Endothelial cell of umbilical vein (primary cell): ENCODE measurements at regions not wholly inside any gene's neighbourhood (a gene's known extent, or its start where the extent isn't known, plus 50 kb on each side); places are given as distances from the start of the nearest gene placed in this dataset.

Experiments used
- JUN ChIP-seq: IDR thresholded peaks from 2 replicates; pipeline ENCODE4 v1.6.1; 2011; ENCODE audit warnings: borderline replicate concordance, low read depth; ENCODE audit not compliant: insufficient read length, insufficient read depth
- POLR2AphosphoS5 ChIP-seq: IDR thresholded peaks from 2 replicates; pipeline ENCODE4 v1.6.1; 2012; ENCODE audit warnings: low read depth, mild to moderate bottlenecking, control low read depth, low read length, moderate library complexity; ENCODE audit not compliant: insufficient read depth
- TF ChIP-seq, protein P1 (sequence below), 2 donors: IDR thresholded peaks; 1 replicate in 1 of 2; 2 replicates in 1 of 2; pipeline ENCODE4 v1.5.1; 2011; ENCODE audit warnings: low read length in 2 of 2, mild to moderate bottlenecking in 2 of 2, moderate library complexity in 2 of 2, control low read depth in 1 of 2, inconsistent platforms in 1 of 2, low read depth in 1 of 2; ENCODE audit not compliant: insufficient read depth in 1 of 2; ENCODE audit errors: extremely low read depth in 1 of 2

DNA sequence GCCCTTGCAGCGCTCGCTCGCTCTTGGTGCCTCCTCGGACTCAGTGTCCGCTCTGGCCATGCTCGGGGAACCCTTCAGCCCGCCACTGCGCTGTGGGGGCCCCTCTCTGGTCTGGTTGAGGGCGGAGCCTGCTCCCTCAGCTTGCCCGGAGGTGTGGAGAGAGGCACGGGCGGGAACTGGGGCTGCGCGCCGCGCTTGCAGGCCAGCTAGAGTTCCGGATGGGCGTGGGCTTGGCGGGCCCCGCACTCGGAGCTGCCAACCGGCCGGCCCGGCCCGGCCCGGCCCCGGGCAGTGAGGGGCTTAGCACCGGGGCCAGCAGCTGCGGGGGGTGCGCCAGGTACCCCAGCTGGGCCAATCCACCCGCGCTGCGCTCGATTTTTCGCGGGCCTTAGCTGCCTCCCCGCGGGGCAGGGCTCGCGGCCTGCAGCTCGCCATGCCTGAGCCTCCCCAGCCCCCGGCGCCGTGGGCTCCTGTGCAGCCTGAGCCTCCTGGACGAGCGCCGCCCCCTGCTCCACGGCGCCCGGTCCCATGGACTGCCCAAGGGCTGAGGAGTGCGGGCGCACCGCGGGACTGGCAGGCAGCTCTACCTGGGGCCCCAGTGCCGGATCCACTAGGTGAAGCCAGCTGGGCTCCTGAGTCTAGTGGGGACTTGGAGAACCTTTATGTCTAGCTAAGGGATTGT, 217.0 kb upstream of the PKN2 start:
- TF ChIP-seq, protein P1, sequence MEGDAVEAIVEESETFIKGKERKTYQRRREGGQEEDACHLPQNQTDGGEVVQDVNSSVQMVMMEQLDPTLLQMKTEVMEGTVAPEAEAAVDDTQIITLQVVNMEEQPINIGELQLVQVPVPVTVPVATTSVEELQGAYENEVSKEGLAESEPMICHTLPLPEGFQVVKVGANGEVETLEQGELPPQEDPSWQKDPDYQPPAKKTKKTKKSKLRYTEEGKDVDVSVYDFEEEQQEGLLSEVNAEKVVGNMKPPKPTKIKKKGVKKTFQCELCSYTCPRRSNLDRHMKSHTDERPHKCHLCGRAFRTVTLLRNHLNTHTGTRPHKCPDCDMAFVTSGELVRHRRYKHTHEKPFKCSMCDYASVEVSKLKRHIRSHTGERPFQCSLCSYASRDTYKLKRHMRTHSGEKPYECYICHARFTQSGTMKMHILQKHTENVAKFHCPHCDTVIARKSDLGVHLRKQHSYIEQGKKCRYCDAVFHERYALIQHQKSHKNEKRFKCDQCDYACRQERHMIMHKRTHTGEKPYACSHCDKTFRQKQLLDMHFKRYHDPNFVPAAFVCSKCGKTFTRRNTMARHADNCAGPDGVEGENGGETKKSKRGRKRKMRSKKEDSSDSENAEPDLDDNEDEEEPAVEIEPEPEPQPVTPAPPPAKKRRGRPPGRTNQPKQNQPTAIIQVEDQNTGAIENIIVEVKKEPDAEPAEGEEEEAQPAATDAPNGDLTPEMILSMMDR (IDR thresholded peaks at IDR 0.05; ENCODE audit: extremely low read depth in 1 of 2, insufficient read depth in 1 of 2, low read depth in 1 of 2, low read length in 2 of 2): no peak
- no peak for TF ChIP-seq POLR2AphosphoS5
- TF ChIP-seq JUN: no peak
